ENCODE measurements at regions not wholly inside any gene's neighbourhood (a gene's known extent, or its start where the extent isn't known, plus 50 kb on each side); places are given as distances from the start of the nearest gene placed in this dataset.

DNA sequence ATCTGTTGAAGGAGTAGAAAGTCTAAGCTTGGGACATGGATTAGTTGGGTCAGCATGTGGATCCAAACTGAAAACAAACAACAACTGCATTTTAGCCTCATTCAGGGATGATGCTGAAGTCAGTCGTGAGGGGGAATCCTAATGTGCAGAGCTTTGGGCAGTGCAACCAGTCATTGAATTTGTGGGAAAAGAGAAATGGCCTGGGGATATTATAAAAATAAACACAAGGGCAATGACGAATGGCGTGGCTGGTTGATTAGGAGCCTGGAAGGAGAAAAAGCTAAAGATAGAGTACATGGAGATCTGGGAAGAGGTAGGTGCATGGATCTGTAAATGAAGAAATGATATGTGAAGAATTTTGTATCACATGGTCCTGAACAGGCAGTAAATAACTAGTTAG lies 477.6 kb downstream of the TLE1 start:
- no peak for DNase-seq (ENCODE audit: low read depth)
- TF ChIP-seq CTCF (IDR thresholded peaks at IDR 0.05; ENCODE audit: control insufficient read depth, extremely low read depth, insufficient read depth) = no peak
- H3K4me3 ChIP-seq (ENCODE audit: low read depth, low read length) = no peak overlapping the region

DNA sequence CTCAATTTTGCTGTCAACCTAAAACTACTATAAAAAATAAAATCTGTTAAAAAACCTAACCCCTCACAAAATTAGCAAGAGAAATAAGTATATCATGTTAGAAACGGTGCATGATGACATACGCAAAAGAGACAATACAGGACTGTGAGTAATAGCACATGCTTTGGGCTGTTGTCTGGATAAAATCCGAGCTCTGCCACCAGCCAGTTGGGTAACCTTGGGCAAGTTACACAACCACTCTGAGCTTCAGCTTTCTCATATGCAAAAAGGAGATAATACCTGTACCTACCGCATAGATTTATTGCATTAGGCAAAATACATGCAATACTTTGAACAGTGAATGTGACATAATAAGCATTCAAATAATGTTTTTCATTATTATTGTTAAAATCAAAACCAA lies 481.7 kb downstream of the TLE1 start:
- DNase-seq (ENCODE audit: low read depth) = no peak
- no peak for TF ChIP-seq CTCF (IDR thresholded peaks at IDR 0.05; ENCODE audit: control insufficient read depth, extremely low read depth, insufficient read depth)
- no peak overlapping the region for H3K4me3 ChIP-seq (ENCODE audit: low read depth, low read length)

GRCh38 chr9:81202292-81202691 lies 487.1 kb downstream of the TLE1 start:
- no peak overlapping the region for H3K4me3 ChIP-seq (ENCODE audit: low read depth, low read length)
- DNase-seq (ENCODE audit: low read depth) = no peak
- TF ChIP-seq CTCF (IDR thresholded peaks at IDR 0.05; ENCODE audit: control insufficient read depth, extremely low read depth, insufficient read depth) = no peak

DNA sequence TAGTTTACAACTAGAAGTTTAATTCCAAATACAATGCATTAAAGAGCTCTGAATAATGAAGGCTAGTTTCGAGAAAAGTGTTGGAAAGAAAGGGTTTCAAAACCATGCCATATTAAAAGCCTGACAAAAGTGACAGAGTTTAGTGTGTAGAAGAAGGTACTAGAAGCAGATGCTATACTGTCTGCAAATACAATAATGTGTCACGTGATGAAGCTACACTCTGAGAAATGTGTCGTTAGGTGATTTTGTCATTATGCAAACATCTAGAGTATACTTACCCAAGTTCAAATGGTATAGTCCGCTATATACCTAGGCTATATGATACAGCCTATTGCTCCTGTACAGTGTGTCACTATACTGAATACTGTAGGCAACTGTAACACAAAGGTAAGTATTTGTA lies 494.1 kb downstream of the TLE1 start:
- H3K4me3 ChIP-seq (ENCODE audit: low read depth, low read length) = no peak overlapping the region
- TF ChIP-seq CTCF (IDR thresholded peaks at IDR 0.05; ENCODE audit: control insufficient read depth, extremely low read depth, insufficient read depth) = no peak
- DNase-seq (ENCODE audit: low read depth) = no peak

DNA sequence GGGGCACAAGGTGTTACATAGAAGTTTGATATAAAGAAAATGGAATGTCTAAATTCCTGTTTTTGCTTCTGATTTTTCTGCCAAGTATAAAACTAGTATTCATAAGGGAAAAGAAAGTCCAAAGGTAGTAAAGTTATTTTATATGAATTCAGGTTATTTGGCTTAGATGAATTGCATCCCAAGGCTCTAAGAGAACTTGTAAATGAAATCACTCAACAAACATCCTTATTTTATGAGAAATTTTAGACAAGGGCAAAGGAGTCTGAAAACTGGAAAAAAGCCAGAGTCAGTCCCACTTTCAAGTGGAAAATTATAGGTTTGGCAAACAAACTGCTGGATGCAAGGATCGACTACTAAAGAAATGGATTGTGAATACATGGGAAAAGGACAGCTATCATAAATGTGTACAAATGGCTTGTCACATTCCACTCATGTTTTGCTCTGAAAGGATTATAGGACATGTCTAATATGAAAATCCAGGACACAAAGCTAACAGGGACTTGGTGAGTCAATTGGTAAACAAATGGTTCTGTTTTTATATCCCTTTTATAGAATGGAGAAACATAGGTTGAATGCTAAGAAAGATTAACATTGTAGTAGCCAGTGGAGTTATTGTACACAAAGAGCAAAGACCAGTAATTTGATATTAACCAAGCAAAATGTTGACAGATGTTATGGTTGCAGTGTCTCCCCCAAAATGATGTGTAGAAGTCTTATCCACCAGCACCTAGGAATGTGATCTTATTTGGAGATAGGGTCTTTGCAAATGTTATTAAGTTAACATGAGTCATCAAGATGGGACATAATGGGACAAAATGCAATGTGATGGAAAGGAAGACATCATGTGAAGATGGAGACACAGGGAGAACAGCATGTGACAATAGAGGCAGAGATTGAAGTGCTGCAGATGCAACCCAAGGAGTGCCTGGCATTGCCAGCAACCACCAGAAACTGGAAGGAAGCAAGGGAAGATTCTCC lies 495.7 kb downstream of the TLE1 start:
- TF ChIP-seq CTCF (IDR thresholded peaks at IDR 0.05; ENCODE audit: control insufficient read depth, extremely low read depth, insufficient read depth) = no peak

DNA sequence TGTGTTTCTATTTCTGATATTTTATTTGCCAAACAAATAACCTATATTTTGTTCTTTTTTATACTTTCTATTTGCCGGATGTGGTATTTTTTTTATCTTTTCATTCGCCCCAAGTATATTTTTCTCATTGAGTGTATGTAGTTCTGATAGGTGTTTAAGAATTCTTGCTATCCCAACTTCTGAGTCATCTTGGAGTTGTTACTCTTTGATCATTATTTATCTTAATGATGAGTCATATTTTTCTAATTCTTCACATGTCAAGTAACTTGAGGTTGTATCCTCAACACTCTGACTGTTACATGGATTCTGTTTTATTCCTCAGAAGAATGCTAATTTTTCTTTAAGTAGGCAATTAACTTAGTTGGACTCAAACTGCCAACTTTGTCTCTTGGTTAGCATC lies 498.1 kb downstream of the TLE1 start:
- no peak for DNase-seq (ENCODE audit: low read depth)
- no peak for TF ChIP-seq CTCF (IDR thresholded peaks at IDR 0.05; ENCODE audit: control insufficient read depth, extremely low read depth, insufficient read depth)

More for the DNA sequence above, 495.7 kb downstream of the TLE1 start:
- no peak overlapping the region for H3K4me3 ChIP-seq (ENCODE audit: low read depth, low read length)
- peak; percentile 43 for DNase-seq (ENCODE audit: low read depth)

More for the DNA sequence above, 498.1 kb downstream of the TLE1 start:
- H3K4me3 ChIP-seq (ENCODE audit: low read depth, low read length) = no peak overlapping the region
